ENCODE measurements at regions not wholly inside any gene's neighbourhood (a gene's known extent, or its start where the extent isn't known, plus 50 kb on each side); places are given as distances from the start of the nearest gene placed in this dataset.

GRCh38 chr2:200744201-200744602 lies 67.5 kb upstream of the BZW1 start:
- TF ChIP-seq ZFX (IDR thresholded peaks at IDR 0.05) = no peak
- TF ChIP-seq CTCF (conservative IDR thresholded peaks at IDR 0.05) = no peak
- no peak overlapping the region for H3K27ac ChIP-seq

- H3K27ac ChIP-seq = peak overlapping the region; percentile 96
These were observed 65.4 kb upstream of the BZW1 start for GRCh38 chr2:200746301-200746700.

GRCh38 chr2:200747668-200748618 lies 63.8 kb upstream of the BZW1 start:
- peak overlapping the region; percentile 96 for H3K27ac ChIP-seq

More at GRCh38 chr2:200746301-200746700, 65.4 kb upstream of the BZW1 start:
- TF ChIP-seq CTCF (conservative IDR thresholded peaks at IDR 0.05) (no peak), ZFX (IDR thresholded peaks at IDR 0.05) (no peak)

GRCh38 chr2:200748779-200749178 lies 62.9 kb upstream of the BZW1 start:
- TF ChIP-seq CTCF (conservative IDR thresholded peaks at IDR 0.05) (no peak), ZFX (IDR thresholded peaks at IDR 0.05) (no peak)
- peak overlapping the region; percentile 96 for H3K27ac ChIP-seq

More at GRCh38 chr2:200747668-200748618, 63.8 kb upstream of the BZW1 start:
- TF ChIP-seq ZFX (IDR thresholded peaks at IDR 0.05) (no peak), CTCF (conservative IDR thresholded peaks at IDR 0.05) (no peak)

- H3K27ac ChIP-seq = peak overlapping the region; percentile 96
These were observed 61.9 kb upstream of the BZW1 start for GRCh38 chr2:200749631-200750322.

GRCh38 chr2:200750323-200750910 lies 61.3 kb upstream of the BZW1 start:
- TF ChIP-seq ZFX (IDR thresholded peaks at IDR 0.05) (no peak), CTCF (conservative IDR thresholded peaks at IDR 0.05) (no peak)
- H3K27ac ChIP-seq = peak overlapping the region; percentile 96

More at GRCh38 chr2:200749631-200750322, 61.9 kb upstream of the BZW1 start:
- TF ChIP-seq ZFX (IDR thresholded peaks at IDR 0.05) (no peak), CTCF (conservative IDR thresholded peaks at IDR 0.05) (no peak)

Measured in C4-2B (cell line).